Activated CD8-positive, alpha-beta memory T cell treated with anti-CD3 and anti-CD28 coated beads, Interleukin-2, amount 10 ng/mL, durations not matched to agents 7 days and 5 days (primary cell): ENCODE measurements at regions not wholly inside any gene's neighbourhood (a gene's known extent, or its start where the extent isn't known, plus 50 kb on each side); places are given as distances from the start of the nearest gene placed in this dataset.
"Not testable (repeated sequence)": the region's sequence is repeated elsewhere in the genome, so short reads cannot be mapped to it uniquely, and the experiment has no call there.

ENCODE experiments used
- ATAC-seq: fragments of 150-1000 bp; cut with Tn5 transposase; one replicate; pipeline ENCODE4 v1.10.0; 2021; ENCODE audit warnings: moderate library complexity
- CTCF ChIA-PET: fragments of 350-600 bp; sonication (Branson Sonifier 250); formaldehyde crosslinking; loops from one replicate; lab custom pipeline; 2021; ENCODE audit warnings: antibody characterized with exemption; lab: Charles Lee
- DNase-seq: peaks from one replicate; pipeline ENCODE4 v3.0.0-alpha.2; 2020
- H3K27ac Mint-ChIP-seq: one replicate; pipeline ENCODE4 v1.8.0; 2021; ENCODE audit warnings: mild to moderate bottlenecking, mixed read lengths
- H3K27me3 Mint-ChIP-seq: one replicate; pipeline ENCODE4 v1.8.0; 2021; ENCODE audit warnings: mixed read lengths
- H3K36me3 Mint-ChIP-seq: one replicate; pipeline ENCODE4 v1.8.0; 2021; ENCODE audit warnings: mild to moderate bottlenecking, mixed read lengths
- H3K4me1 Mint-ChIP-seq: one replicate; pipeline ENCODE4 v1.8.0; 2021; ENCODE audit warnings: mixed read lengths
- H3K4me3 Mint-ChIP-seq: one replicate; pipeline ENCODE4 v1.8.0; 2021; ENCODE audit warnings: mild to moderate bottlenecking, moderate library complexity, mixed read lengths
- H3K9me3 Mint-ChIP-seq: one replicate; pipeline ENCODE4 v1.8.0; 2022; ENCODE audit warnings: low read depth, mixed read lengths

DNA sequence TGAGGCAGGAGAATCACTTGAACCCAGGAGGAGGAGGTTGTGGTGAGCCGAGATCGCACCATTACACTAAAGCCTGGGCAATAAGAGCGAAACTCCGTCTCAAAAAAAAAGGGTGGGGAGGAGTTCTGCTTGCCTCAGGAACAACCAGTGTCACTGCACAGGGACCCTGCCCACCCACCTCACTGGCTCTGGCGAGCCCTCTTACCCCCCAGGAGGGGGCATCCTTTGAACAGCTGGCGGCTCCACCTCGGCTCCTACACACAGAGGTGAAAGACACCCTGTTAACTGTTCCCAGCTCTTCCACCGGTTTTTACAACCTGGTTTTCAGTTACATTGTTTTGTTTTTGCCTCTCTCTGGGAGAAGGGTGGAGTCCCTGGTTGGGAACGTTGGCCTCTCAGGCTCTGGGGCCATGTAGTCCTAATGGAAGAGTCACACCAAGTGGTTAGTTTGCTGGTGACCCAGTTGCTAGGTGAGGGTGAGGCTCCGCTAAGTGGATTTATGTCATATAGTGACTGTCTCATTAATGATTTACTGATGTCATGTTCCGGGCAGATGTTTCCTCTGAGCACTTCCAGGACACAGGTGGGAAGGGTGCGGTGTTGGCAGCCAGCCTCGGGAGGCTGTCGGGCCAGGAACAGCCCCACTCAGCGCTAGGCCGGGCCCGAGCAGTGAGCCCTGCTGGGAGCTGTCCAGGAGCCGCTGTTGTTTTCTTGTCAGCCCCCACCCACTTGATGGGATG is 120.6 kb upstream of the TPTE start:
- H3K4me3 Mint-ChIP-seq, H3K9me3 Mint-ChIP-seq, H3K36me3 Mint-ChIP-seq, H3K27me3 Mint-ChIP-seq, ATAC-seq, H3K27ac Mint-ChIP-seq, DNase-seq, H3K4me1 Mint-ChIP-seq, CTCF ChIA-PET: not testable (repeated sequence)

DNA sequence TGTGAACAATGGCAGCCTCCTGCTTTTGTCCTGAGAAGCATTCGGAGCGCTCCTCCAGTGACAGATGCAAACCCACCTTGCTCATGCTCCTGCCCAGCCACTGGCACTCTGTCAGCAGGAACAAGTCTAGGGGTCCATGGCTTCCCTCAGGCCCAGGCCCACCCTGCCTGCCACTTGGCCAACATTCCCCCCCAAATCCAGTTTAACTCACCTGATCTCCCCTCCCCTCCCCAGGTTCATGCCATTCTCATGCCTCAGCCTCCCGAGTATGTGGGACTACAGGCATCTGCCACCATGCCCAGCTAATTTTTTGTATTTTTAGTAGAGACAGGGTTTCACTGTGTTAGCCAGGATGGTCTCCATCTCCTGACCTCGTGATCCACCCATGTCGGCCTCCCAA is 118.9 kb upstream of the TPTE start:
- H3K9me3 Mint-ChIP-seq, DNase-seq, H3K4me1 Mint-ChIP-seq, ATAC-seq, H3K27me3 Mint-ChIP-seq, CTCF ChIA-PET, H3K27ac Mint-ChIP-seq, H3K36me3 Mint-ChIP-seq, H3K4me3 Mint-ChIP-seq: not testable (repeated sequence)

DNA sequence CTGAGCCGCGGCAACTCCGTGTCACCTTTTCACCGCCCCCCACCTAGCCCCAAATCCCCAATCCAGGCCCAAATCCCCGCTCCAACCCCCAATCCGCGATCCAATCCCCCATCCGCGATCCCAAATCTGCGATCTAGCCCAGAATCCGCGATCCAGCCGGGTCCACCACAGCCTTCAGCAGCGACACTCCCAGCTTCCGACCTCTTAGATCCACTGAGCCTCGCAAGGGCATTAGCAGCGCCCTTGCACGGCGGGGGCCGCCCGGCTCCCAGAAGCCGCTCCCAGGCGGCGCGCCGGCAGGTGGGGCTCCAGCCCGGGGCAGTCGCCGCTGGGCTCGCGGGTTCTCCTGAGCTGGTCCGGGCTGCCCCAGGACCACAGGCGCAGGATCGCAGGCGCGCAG is 116.1 kb upstream of the TPTE start:
- CTCF ChIA-PET, ATAC-seq, H3K9me3 Mint-ChIP-seq, H3K27ac Mint-ChIP-seq, H3K4me3 Mint-ChIP-seq, H3K36me3 Mint-ChIP-seq, DNase-seq, H3K4me1 Mint-ChIP-seq, H3K27me3 Mint-ChIP-seq: not testable (repeated sequence)

DNA sequence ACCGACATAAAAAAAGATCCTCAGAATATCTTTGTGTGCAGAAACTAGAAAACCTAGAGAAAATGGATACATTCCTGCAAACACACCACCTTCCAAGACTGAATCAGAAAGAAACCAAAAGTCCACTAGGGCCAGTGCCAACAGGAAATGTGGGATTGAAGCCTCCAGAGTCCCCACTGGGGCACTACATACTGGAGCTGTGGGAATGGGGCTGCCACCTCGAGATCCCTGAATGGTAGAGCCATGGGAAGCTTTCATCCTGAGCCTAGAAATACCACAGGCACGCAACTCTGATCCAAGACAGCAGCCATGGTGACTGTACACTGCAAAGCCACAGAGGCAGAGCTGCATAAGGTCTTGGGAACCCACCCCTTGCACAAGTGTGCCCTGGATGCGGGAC is 111.6 kb upstream of the TPTE start:
- H3K27ac Mint-ChIP-seq, DNase-seq, H3K4me3 Mint-ChIP-seq, H3K27me3 Mint-ChIP-seq, H3K4me1 Mint-ChIP-seq, H3K36me3 Mint-ChIP-seq, H3K9me3 Mint-ChIP-seq, ATAC-seq, CTCF ChIA-PET: not testable (repeated sequence)

DNA sequence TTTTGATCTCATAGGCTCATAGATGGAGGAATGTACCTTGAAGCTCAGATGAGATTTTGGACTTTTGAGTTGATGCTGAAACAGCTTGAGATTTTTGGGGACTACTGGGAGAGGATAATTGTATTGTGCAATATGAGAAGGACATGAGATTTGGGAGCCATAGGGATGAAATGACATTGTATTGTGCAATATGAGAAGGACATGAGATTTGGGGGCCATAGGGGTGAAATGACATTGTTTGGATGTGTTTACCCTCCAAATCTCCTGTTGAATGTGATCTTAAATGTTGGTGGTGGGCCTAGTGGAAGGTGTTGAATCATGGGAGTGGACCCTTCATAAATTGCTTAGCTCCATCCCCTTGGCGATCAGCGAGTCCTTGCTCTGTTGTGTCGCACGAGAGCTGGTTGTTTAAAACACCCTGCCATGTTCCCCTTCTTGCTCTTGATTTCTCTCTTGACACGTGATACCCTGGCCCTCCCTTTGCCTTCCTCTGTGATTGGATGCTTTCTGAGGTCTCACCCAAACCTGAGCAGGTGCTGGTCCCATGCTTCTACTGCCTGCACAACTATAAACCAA is 110.9 kb upstream of the TPTE start:
- H3K4me3 Mint-ChIP-seq, DNase-seq, ATAC-seq, H3K4me1 Mint-ChIP-seq, H3K36me3 Mint-ChIP-seq, H3K27me3 Mint-ChIP-seq, H3K9me3 Mint-ChIP-seq, CTCF ChIA-PET, H3K27ac Mint-ChIP-seq: not testable (repeated sequence)

DNA sequence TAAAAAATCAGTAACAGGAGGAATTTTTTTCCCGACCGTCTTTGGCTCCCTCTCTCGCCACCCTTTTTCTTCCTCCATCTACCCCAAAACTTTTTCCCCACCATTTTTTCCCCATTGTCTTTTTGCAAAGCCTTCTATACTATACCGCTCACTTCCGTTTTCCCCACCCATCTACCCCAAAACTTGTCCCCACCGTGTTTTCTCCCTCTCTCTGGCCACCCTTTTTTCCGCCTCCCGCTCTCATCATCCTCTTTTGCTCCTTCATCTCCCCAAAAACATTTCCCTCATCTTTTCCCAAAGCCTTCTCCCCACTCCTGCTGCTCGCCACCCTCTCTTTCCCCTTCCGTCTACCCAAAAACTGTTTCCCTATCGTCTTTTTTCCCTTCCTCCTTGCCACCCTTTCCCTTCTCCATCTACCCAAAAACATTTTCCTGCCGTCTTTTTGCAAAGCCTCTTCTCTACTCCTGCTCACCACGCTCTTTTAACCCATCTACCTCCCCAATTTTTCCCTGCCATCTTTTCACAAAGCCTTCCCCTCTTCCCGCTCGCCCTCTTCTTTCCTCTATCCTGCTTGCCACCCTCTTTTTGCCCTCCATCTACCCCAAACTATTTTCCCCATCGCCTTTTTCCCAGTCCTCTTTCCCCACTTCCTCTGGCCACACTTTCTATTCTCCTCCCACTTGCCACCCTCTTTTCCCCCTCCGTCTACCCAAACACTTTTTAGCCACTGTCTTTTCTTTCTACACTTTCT is 109.4 kb upstream of the TPTE start:
- H3K27ac Mint-ChIP-seq, ATAC-seq, CTCF ChIA-PET, H3K4me1 Mint-ChIP-seq, H3K4me3 Mint-ChIP-seq, DNase-seq, H3K36me3 Mint-ChIP-seq, H3K27me3 Mint-ChIP-seq, H3K9me3 Mint-ChIP-seq: not testable (repeated sequence)

DNA sequence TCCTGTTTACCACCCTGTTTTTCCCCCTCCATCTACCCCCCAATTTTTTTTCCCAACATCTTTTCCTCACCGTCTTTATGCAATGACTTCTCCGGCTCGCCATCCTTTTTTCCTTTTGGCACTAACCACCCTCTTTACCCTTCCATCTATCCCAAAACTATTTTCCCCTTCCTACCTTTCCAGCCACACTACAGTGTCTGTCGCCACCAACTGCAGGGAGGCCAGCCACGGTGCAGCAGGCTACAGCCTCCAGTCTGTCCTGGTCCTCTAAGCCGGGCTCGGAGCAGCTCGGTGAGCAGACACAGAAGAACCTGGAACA is 108.5 kb upstream of the TPTE start:
- ATAC-seq, H3K4me1 Mint-ChIP-seq, H3K27ac Mint-ChIP-seq, H3K36me3 Mint-ChIP-seq, H3K9me3 Mint-ChIP-seq, H3K27me3 Mint-ChIP-seq, H3K4me3 Mint-ChIP-seq, DNase-seq, CTCF ChIA-PET: not testable (repeated sequence)

DNA sequence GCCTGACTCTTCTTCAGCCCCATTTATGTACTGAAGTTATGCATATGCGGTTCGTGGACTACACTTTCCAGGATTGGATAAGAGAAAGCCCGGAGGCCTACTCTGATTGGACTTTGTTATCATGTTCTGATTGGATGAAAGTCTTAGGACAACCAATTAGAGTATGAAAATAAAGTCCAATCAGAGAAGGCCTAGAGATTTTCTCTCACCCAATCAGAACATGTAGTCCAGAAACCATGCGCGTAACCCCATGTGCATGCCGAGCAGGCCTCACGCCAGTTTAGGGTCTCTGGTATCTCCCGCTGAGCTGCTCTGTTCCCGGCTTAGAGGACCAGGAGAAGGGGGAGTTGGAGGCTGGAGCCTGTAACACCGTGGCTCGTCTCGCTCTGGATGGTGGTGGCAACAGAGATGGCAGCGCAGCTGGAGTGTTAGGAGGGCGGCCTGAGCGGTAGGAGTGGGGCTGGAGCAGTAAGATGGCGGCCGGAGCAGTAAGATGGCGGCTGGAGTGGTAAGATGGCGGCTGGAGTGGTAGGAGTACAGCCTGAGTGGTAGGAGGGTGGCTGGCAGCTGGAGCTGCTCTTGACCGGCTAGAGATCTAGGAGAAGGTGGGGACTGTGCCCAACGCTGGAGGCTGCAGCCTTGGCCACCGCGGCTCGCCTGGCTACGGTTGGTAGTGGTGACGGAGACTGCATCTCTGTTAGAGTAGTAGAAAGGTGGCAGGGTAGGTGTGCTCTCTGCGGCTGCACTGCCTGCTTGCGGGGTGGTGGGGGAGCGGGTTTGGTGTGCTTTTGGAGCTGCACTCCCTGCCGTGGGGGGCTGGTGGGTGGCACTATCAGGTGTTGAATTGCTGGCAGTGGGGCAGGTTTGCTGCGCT is 107.9 kb upstream of the TPTE start:
- H3K4me3 Mint-ChIP-seq, H3K9me3 Mint-ChIP-seq, H3K36me3 Mint-ChIP-seq, H3K27me3 Mint-ChIP-seq, H3K27ac Mint-ChIP-seq, DNase-seq, ATAC-seq, H3K4me1 Mint-ChIP-seq, CTCF ChIA-PET: not testable (repeated sequence)

DNA sequence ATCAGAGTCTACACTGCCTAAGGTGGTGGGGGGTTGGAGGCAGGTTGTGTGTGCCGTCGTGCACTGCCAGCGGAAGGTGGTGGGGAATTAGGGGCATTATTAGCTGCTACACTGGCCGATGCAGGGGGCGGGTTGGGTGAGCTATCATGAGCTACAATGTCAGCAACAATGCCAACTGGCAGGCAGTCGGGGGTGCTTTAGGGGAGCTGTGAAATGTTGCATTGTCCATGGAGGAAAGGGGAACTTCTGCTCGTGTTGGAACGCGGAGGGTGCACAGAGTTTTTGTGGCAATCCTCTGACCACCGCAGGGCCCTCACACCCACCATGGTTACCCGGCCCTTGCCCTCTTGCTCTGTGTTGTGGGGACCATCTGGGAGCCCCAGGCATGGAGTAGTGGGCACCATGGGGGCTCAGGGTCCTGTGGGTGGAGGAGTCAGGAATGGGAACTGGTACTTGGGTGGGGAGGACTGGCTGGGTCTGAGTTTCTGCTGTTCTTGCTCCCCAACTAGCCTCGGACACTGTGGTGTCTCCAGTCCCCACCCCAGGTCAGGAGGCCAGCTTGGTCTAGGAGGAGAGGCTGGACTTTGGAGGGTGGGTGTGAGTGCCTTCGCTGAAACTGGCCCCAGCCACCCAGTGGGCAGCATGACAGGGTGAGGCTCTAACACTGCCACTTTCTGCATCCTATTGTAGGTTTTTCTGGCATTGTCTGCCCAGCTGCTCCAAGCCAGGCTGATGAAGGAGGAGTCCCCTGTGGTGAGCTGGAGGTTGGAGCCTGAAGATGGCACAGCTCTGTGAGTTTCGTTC is 107.1 kb upstream of the TPTE start:
- ATAC-seq, result not testable (repeated sequence)

DNA sequence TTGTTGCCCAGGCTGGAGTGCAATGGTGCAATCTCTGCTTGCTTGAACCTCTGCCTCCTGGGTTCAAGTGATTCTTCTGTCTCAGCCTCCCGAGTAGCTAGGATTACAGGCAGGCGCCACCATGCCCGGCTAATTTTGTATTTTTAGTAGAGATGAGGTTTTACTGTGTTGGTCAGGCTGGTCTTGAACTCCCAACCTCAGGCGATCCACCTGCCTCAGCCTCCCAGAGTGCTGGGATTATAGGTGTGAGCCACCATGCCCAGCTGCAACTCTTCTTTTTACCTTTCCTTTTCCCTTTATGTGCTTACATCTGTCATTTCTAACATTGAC is 106.5 kb upstream of the TPTE start:
- CTCF ChIA-PET, H3K27ac Mint-ChIP-seq, H3K36me3 Mint-ChIP-seq, H3K27me3 Mint-ChIP-seq, H3K4me1 Mint-ChIP-seq, H3K9me3 Mint-ChIP-seq, ATAC-seq, H3K4me3 Mint-ChIP-seq, DNase-seq: not testable (repeated sequence)

More for the DNA sequence above, 107.1 kb upstream of the TPTE start:
- H3K27ac Mint-ChIP-seq, H3K9me3 Mint-ChIP-seq, H3K4me1 Mint-ChIP-seq, CTCF ChIA-PET, H3K36me3 Mint-ChIP-seq, H3K27me3 Mint-ChIP-seq, H3K4me3 Mint-ChIP-seq, DNase-seq: not testable (repeated sequence)

DNA sequence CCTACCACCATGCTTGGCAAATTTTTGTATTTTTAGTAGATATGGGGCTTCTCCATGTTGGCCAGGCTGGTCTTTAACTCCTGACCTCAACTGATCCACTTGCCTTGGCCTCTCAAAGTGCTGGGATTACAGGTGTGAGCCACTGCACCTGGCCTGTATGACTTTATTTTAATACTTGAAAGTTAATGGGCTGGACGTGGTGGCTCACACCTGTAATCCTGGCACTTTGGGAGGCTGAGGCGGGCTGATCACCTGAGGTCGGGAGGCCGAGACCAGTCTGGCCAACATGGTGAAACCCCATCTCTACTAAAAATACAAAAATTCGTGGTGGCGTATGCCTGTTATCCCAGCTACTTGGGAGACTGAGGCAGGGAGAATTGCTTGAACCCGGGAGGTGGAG is 105.9 kb upstream of the TPTE start:
- DNase-seq, H3K27ac Mint-ChIP-seq, H3K4me1 Mint-ChIP-seq, H3K36me3 Mint-ChIP-seq, H3K9me3 Mint-ChIP-seq, ATAC-seq, H3K4me3 Mint-ChIP-seq, H3K27me3 Mint-ChIP-seq, CTCF ChIA-PET: not testable (repeated sequence)

DNA sequence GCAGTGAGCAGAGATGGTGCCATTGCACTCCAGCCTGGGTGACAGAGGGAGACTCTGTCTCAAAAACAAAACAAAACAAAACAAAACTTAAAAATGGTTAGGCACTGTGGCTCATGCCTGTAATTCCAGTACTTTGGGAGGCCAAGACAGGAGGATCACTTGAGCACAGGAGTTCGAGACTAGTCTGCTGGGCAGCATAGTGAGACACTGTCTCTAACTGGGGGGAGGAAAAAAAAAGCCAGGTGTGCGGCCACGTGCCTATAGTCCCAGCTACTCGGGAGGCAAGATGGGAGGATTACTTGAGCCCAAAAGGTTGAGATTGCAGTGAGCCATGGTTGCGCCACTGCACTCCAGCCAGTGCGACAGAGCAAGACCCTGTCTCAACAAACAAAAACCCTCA is 105.5 kb upstream of the TPTE start:
- H3K36me3 Mint-ChIP-seq, H3K4me3 Mint-ChIP-seq, H3K27ac Mint-ChIP-seq, H3K4me1 Mint-ChIP-seq, H3K9me3 Mint-ChIP-seq, ATAC-seq, H3K27me3 Mint-ChIP-seq, DNase-seq, CTCF ChIA-PET: not testable (repeated sequence)
